GM12878 (cell line): ENCODE measurements at regions not wholly inside any gene's neighbourhood (a gene's known extent, or its start where the extent isn't known, plus 50 kb on each side); places are given as distances from the start of the nearest gene placed in this dataset.

Source experiments
- ATAC-seq: fragments of 200-7000 bp; cut with Tn5 transposase; 3 replicates; pipeline ENCODE4 v1.9.1; 2020; ENCODE audit warnings: mild to moderate bottlenecking, moderate library complexity
- BruUV-seq: library from RNA; stranded (reverse); fragments of 400-500 nt; replicated peaks from 2 replicates; lab custom pipeline; 2021; lab: Mats Ljungman, UMichigan
- CTCF ChIA-PET: fragments of 300-600 bp; sonication (Branson Sonifier 250); formaldehyde crosslinking; extraction: SDS; loops from one replicate; lab custom pipeline; 2021; ENCODE audit warnings: inconsistent platforms; lab: Yijun Ruan, JAX
- POLR2A ChIA-PET: fragments of 350-600 bp; formaldehyde crosslinking; extraction: SDS; loops from one replicate; lab custom pipeline; 2021; ENCODE audit warnings: inconsistent platforms; lab: Charles Lee
- RAD21 ChIA-PET: fragments of 300-600 bp; sonication (Branson Sonifier 250); formaldehyde crosslinking; loops from one replicate; lab custom pipeline; 2023; ENCODE audit warnings: antibody characterized with exemption; ENCODE audit not compliant: unreplicated experiment; lab: Charles Lee
- SMC1A ChIA-PET: fragments of 300-600 bp; sonication (Branson Sonifier 250); formaldehyde crosslinking; loops from one replicate; lab custom pipeline; 2023; ENCODE audit not compliant: unreplicated experiment, uncharacterized antibody; lab: Charles Lee
- DNase-seq: peaks from one replicate; pipeline ENCODE4 v3.0.0-alpha.2; 2011; ENCODE audit warnings: low read depth, low spot score
- FAIRE-seq: peaks from 3 replicates; lab custom pipeline; 2011; peaks lifted over from hg19 to GRCh38; lab: Jason Lieb, UNC
- H2AFZ ChIP-seq: 2 replicates; pipeline ENCODE4 v1.6.0; 2011; ENCODE audit warnings: low read depth, low read length, control low read depth; ENCODE audit not compliant: control insufficient read depth
- H3K27ac ChIP-seq: 2 replicates; pipeline ENCODE4 v1.5.1; 2011; ENCODE audit warnings: control low read depth; ENCODE audit not compliant: control insufficient read depth, insufficient read depth
- H3K27me3 ChIP-seq, 2 experiments: replicated peaks in 1 of 2; 2 replicates each; pipeline versions ENCODE4 v1.6.0 to v1.6.1; 2011; ENCODE audit warnings: low read length in 1 of 2; ENCODE audit not compliant: control insufficient read depth in 2 of 2, insufficient read depth in 2 of 2
- H3K36me3 ChIP-seq, 2 experiments: 2 replicates each; pipeline ENCODE4 v1.5.1; 2011; ENCODE audit warnings: low read length in 1 of 2; ENCODE audit not compliant: control insufficient read depth in 2 of 2, insufficient read depth in 2 of 2
- H3K4me1 ChIP-seq: 2 replicates; pipeline ENCODE4 v1.6.1; 2011; ENCODE audit warnings: mild to moderate bottlenecking, low read length, moderate library complexity, mixed read lengths; ENCODE audit not compliant: control insufficient read depth, insufficient read depth
- H3K4me2 ChIP-seq: 2 replicates; pipeline ENCODE4 v1.6.0; 2011; ENCODE audit warnings: control low read depth; ENCODE audit not compliant: control insufficient read depth, insufficient read depth
- H3K4me3 ChIP-seq: fragments of 200-600 bp; sonication (generic); 2 replicates; pipeline ENCODE4 v1.5.1; 2016
- H3K79me2 ChIP-seq: 2 replicates; pipeline ENCODE4 v1.6.0; 2011; ENCODE audit warnings: low read length; ENCODE audit not compliant: control insufficient read depth, insufficient read depth
- H3K9ac ChIP-seq: 2 replicates; pipeline ENCODE4 v1.8.0; 2011; ENCODE audit warnings: low read length, control low read depth, mixed read lengths; ENCODE audit not compliant: control insufficient read depth, insufficient read depth
- H3K9me3 ChIP-seq: replicated peaks from 3 replicates; pipeline ENCODE4 v1.5.1; 2011; ENCODE audit warnings: mild to moderate bottlenecking, low read length; ENCODE audit not compliant: control insufficient read depth, insufficient read depth
- H4K20me1 ChIP-seq: 2 replicates; pipeline ENCODE4 v1.6.0; 2011; ENCODE audit not compliant: control insufficient read depth, insufficient read depth
- HDGF ChIP-seq: fragments of 450-650 bp; IDR thresholded peaks from 2 replicates; pipeline ENCODE4 v1.6.1; 2016; ENCODE audit warnings: antibody characterized with exemption
- MYB ChIP-seq: fragments of 150-350 bp; IDR thresholded peaks from 2 replicates; pipeline ENCODE4 v1.6.1; 2014; ENCODE audit warnings: mild to moderate bottlenecking, low read depth, low read length, borderline replicate concordance
- RAD21 ChIP-seq: IDR thresholded peaks from 2 replicates; pipeline ENCODE4 v1.6.1; 2011; ENCODE audit warnings: mild to moderate bottlenecking, low read depth, low read length, moderate library complexity; ENCODE audit not compliant: insufficient read depth
- ZNF384 ChIP-seq: IDR thresholded peaks from 2 replicates; pipeline ENCODE4 v1.6.1; 2012; ENCODE audit warnings: low read depth, mild to moderate bottlenecking, low read length, improper control_type of control experiment, borderline replicate concordance
- ZNF622 ChIP-seq: fragments of 450-650 bp; IDR thresholded peaks from 2 replicates; pipeline ENCODE4 v1.6.1; 2017; ENCODE audit warnings: mild to moderate bottlenecking, inconsistent platforms
- WGBS: methylation state at CpG from one replicate; pipeline ENCODE4 v1.1.6; 2016; ENCODE audit warnings: low lambda C conversion rate; ENCODE audit not compliant: insufficient replicate concordance, insufficient coverage; ENCODE audit errors: missing lambda C conversion rate; 5-methylcytosine and 5-hydroxymethylcytosine counted together
- in situ Hi-C: fragments of 300-500 bp; cut with MboI; formaldehyde crosslinking; loops from 9 replicates; pipeline ENCODE4 v1.14.3; 2018; ENCODE audit warnings: mixed read lengths
- intact Hi-C: fragments of 100-400 bp; cut with micrococcal nuclease; formaldehyde crosslinking; loops from one replicate; pipeline ENCODE4 v1.14.2; 2022; ENCODE audit not compliant: unreplicated experiment
- TF ChIP-seq, protein P1 (sequence below): fragments of 450-650 bp; IDR thresholded peaks from 2 replicates; pipeline ENCODE4 v1.6.1; 2017; ENCODE audit warnings: mild to moderate bottlenecking, low read depth, inconsistent platforms; ENCODE audit not compliant: poor library complexity, severe bottlenecking
- TF ChIP-seq, protein P2 (sequence below): IDR thresholded peaks from 2 replicates; pipeline ENCODE4 v1.6.1; 2011; ENCODE audit warnings: mild to moderate bottlenecking, low read depth, low read length, moderate library complexity; ENCODE audit not compliant: insufficient replicate concordance

- intact Hi-C loops: no loop called here
- FAIRE-seq: no peak
- no peaks in the 10 kb centered on the region; the same call in 2 of the 3 replicates for H3K9me3 ChIP-seq
- no peak overlapping the region for H2AFZ ChIP-seq
- ChIA-PET CTCF (no interaction called here), RAD21 (no interaction called here), SMC1A (no interaction called here), POLR2A (no interaction called here)
- H3K4me3 ChIP-seq: no peak overlapping the region
- BruUV-seq: no TSS peak
- no peak overlapping the region for H3K4me2 ChIP-seq
- no peak overlapping the region for H3K27ac ChIP-seq
- no peak for ATAC-seq
- H3K79me2 ChIP-seq: no peaks in the 10 kb centered on the region
- in situ Hi-C loops: no loop called here
- no peak overlapping the region for H3K9ac ChIP-seq
- no peaks in the 10 kb centered on the region for H3K4me1 ChIP-seq
- H3K27me3 ChIP-seq: no peaks in the 10 kb centered on the region
- no peak for DNase-seq
- H3K36me3 ChIP-seq: no peaks in the 10 kb centered on the region
- WGBS: 38% methylated on average over 13 of the region's 17 CpGs
- no peaks in the 10 kb centered on the region for H4K20me1 ChIP-seq
- TF ChIP-seq ZNF384: no peak
- TF ChIP-seq ZNF622: no peak
- TF ChIP-seq RAD21: no peak
These were observed 524.5 kb downstream of the BRD1 start for GRCh38 chr22:49303061-49303735.

DNA sequence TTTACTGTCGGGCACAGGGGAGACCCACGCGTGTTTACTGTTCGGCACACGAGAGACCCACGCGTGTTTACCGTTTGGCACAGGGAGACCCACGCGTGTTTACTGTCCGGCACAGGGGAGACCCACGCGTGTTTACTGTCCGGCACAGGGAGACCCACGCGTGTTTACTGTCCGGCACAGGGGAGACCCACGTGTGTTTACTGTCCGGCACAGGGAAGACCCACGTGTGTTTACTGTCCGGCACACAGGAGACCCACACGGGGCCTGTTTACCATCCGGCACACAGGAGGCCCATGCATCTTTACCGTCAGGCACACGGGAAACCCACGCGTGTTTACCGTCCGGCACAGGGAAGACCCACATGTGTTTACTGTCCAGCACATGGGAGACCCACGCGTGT, 525.1 kb downstream of the BRD1 start:
- Histone ChIP-seq H3K4me3 (no peak overlapping the region), H3K9ac (no peak overlapping the region), H4K20me1 (no peaks in the 10 kb centered on the region), H3K9me3 (no peaks in the 10 kb centered on the region; the same call in 2 of the 3 replicates), H3K4me2 (no peak overlapping the region), H3K27me3 (no peaks in the 10 kb centered on the region), H3K79me2 (no peaks in the 10 kb centered on the region), H3K27ac (no peak overlapping the region), H3K36me3 (no peaks in the 10 kb centered on the region), H2AFZ (no peak overlapping the region)
- 70% methylated on average over 31 of the region's 31 CpGs for WGBS
- ATAC-seq (no peak), FAIRE-seq (no peak), DNase-seq (no peak)
- no TSS peak for BruUV-seq
- SMC1A ChIA-PET: no interaction called here
- in situ Hi-C loops: no loop called here
- RAD21 ChIA-PET: no interaction called here
- POLR2A ChIA-PET: no interaction called here
- intact Hi-C loops: no loop called here
- TF ChIP-seq, protein P1, sequence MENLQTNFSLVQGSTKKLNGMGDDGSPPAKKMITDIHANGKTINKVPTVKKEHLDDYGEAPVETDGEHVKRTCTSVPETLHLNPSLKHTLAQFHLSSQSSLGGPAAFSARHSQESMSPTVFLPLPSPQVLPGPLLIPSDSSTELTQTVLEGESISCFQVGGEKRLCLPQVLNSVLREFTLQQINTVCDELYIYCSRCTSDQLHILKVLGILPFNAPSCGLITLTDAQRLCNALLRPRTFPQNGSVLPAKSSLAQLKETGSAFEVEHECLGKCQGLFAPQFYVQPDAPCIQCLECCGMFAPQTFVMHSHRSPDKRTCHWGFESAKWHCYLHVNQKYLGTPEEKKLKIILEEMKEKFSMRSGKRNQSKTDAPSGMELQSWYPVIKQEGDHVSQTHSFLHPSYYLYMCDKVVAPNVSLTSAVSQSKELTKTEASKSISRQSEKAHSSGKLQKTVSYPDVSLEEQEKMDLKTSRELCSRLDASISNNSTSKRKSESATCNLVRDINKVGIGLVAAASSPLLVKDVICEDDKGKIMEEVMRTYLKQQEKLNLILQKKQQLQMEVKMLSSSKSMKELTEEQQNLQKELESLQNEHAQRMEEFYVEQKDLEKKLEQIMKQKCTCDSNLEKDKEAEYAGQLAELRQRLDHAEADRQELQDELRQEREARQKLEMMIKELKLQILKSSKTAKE: no peak
- TF ChIP-seq HDGF (no peak), MYB (no peak)
- TF ChIP-seq, protein P2, sequence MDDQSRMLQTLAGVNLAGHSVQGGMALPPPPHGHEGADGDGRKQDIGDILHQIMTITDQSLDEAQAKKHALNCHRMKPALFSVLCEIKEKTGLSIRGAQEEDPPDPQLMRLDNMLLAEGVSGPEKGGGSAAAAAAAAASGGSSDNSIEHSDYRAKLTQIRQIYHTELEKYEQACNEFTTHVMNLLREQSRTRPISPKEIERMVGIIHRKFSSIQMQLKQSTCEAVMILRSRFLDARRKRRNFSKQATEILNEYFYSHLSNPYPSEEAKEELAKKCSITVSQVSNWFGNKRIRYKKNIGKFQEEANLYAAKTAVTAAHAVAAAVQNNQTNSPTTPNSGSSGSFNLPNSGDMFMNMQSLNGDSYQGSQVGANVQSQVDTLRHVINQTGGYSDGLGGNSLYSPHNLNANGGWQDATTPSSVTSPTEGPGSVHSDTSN: no peak
- TF ChIP-seq, all 136 proteins: peak for 0
- H3K4me1 ChIP-seq: no peaks in the 10 kb centered on the region
- CTCF ChIA-PET: no interaction called here
